ENCODE measurements at regions not wholly inside any gene's neighbourhood (a gene's known extent, or its start where the extent isn't known, plus 50 kb on each side); places are given as distances from the start of the nearest gene placed in this dataset.

DNA sequence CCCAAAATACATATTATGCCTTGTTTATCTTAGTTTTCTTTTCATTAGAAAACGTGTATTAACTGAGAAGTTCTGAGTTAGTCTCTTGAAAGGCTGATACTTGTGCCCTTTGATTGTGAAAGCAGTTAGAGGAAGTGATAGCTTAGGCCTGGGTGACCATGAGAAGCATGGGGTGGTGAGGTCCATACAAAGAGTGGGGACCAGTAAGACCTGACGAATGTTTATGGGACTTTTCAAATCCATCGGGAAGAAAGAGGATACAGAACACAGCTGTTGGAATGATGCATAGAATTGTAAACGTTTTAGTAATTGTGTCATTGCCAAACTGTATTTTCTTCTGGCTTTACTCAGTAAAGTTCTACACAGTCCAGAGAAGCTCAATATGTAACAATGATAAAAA, 259.8 kb downstream of the LMO4 start:
- H3K4me3 ChIP-seq (ENCODE audit: low read depth in 1 of 3, low read length in 3 of 3) = no peak overlapping the region
- FAIRE-seq = no peak
- no peaks in the 10 kb centered on the region for H3K27me3 ChIP-seq (ENCODE audit: control insufficient read depth in 3 of 3, insufficient read depth in 3 of 3, low read length in 3 of 3)
- no peaks in the 10 kb centered on the region for H3K36me3 ChIP-seq (ENCODE audit: control insufficient read depth in 3 of 3, insufficient read depth in 2 of 3, low read depth in 1 of 3, low read length in 3 of 3)
- no peaks in the 10 kb centered on the region for H3K9me3 ChIP-seq (ENCODE audit: control insufficient read depth in 2 of 2, insufficient read depth in 1 of 2, low read depth in 1 of 2, low read length in 1 of 2)
- H3K4me1 ChIP-seq (ENCODE audit: control insufficient read depth in 3 of 3, insufficient read depth in 2 of 3, low read depth in 1 of 3, low read length in 2 of 3) = peaks cover 0 to 28% (median 2%) of the 10 kb centered on the region in 3 donors
- no peak overlapping the region for H3K27ac ChIP-seq (ENCODE audit: low read depth in 1 of 3, low read length in 2 of 3)
- peak in 1 of 2 donors; percentile 38 for DNase-seq
- 45 to 68% (median 60%) methylated on average over 4 of the region's 4 CpGs for WGBS, 3 donors

DNA sequence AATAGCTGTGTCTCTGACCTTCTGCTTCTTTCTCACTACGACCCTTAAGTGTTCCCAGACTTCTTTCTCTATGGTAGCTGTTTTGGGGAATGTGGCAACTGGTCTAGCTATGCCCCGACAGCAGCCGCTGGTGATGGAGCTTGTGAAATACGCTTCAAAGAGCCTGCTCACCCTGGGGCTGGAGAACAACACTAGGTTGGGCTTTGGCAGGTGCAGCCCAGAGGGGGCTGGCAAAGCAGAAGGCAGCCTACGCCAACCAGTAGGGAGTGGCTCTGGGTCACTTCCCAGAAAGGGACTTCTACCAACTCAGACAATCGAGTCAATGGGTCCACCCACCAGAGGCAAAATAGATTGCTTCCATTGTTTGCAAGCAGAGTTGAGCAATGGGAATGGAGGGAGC, 262.8 kb downstream of the LMO4 start:
- Histone ChIP-seq H3K4me1 (ENCODE audit: control insufficient read depth in 3 of 3, insufficient read depth in 2 of 3, low read depth in 1 of 3, low read length in 2 of 3) (peaks cover 0 to 14% (median 4%) of the 10 kb centered on the region in 3 donors), H3K27ac (ENCODE audit: low read depth in 1 of 3, low read length in 2 of 3) (peak overlapping the region in 1 of 3 donors; percentile 1), H3K36me3 (ENCODE audit: control insufficient read depth in 3 of 3, insufficient read depth in 2 of 3, low read depth in 1 of 3, low read length in 3 of 3) (no peaks in the 10 kb centered on the region), H3K9me3 (ENCODE audit: control insufficient read depth in 2 of 2, insufficient read depth in 1 of 2, low read depth in 1 of 2, low read length in 1 of 2) (no peaks in the 10 kb centered on the region), H3K4me3 (ENCODE audit: low read depth in 1 of 3, low read length in 3 of 3) (no peak overlapping the region), H3K27me3 (ENCODE audit: control insufficient read depth in 3 of 3, insufficient read depth in 3 of 3, low read length in 3 of 3) (no peaks in the 10 kb centered on the region)
- FAIRE-seq (no peak), DNase-seq (no peak)
- WGBS, 3 donors = 69 to 77% (median 71%) methylated on average over 6 of the region's 6 CpGs

DNA sequence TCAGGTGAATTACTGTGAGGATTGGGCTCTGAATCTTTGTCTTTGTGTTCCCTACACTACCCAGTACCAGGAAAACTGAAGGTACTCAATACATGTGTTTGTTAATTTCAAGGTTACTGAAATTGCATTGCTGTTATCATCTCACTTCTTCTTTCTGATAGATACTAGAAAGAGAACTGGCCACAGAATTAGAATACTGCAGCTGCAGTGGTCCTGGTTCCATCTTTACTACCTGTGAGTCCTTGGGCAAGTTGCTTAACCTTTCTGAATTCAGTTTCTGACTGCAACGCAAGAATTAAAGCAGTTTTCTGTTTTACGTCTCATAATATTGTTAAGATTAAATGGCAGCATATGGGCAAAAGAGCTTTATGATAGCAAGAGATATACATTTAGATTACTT, 263.5 kb downstream of the LMO4 start:
- WGBS, 3 donors = 91 to 96% (median 92%) methylated on average over 2 of the region's 2 CpGs
- DNase-seq (no peak), FAIRE-seq (no peak)
- Histone ChIP-seq H3K9me3 (ENCODE audit: control insufficient read depth in 2 of 2, insufficient read depth in 1 of 2, low read depth in 1 of 2, low read length in 1 of 2) (no peaks in the 10 kb centered on the region), H3K36me3 (ENCODE audit: control insufficient read depth in 3 of 3, insufficient read depth in 2 of 3, low read depth in 1 of 3, low read length in 3 of 3) (no peaks in the 10 kb centered on the region), H3K27me3 (ENCODE audit: control insufficient read depth in 3 of 3, insufficient read depth in 3 of 3, low read length in 3 of 3) (no peaks in the 10 kb centered on the region), H3K27ac (ENCODE audit: low read depth in 1 of 3, low read length in 2 of 3) (peak overlapping the region in 1 of 3 donors; percentile 1), H3K4me1 (ENCODE audit: control insufficient read depth in 3 of 3, insufficient read depth in 2 of 3, low read depth in 1 of 3, low read length in 2 of 3) (peaks cover 0 to 14% (median 4%) of the 10 kb centered on the region in 3 donors), H3K4me3 (ENCODE audit: low read depth in 1 of 3, low read length in 3 of 3) (no peak overlapping the region)

DNA sequence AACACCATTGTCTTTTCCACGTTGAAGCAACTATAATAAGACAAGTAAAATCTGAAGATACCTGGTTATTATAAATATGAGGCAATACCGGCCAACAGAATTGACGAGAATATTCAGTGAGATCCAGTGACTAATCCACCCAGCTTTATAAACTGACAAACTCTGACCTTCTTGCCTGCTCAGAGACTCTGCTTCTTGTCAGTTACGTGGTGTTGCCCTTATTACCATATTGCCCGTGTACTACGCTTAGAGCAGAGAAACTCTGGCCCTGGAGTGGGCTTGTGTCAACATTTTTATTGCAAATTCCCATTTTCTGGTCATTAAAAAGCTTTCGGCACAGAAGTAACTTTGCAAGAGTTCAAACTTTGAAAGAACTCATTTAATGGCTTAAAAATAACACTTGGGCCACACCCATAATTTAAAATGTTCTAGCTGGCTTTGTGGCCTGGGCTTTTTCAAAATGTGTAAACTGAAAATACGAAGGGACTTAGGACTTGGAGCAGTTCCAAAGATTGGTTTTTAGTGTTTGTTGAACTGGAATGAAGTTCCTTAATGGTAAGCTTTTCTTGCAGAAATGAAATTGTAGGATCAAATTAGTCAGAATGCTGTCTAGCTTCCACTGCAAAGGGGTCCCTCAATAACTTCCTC, 266.2 kb downstream of the LMO4 start:
- 28 to 38% (median 37%) methylated on average over 8 of the region's 8 CpGs for WGBS, 3 donors
- FAIRE-seq (no peak), DNase-seq (peak; percentile 51 to 72)
- no peak overlapping the region for H3K4me3 ChIP-seq (ENCODE audit: low read depth in 1 of 3, low read length in 3 of 3)
- H3K36me3 ChIP-seq (ENCODE audit: control insufficient read depth in 3 of 3, insufficient read depth in 2 of 3, low read depth in 1 of 3, low read length in 3 of 3) = no peaks in the 10 kb centered on the region
- no peaks in the 10 kb centered on the region for H3K27me3 ChIP-seq (ENCODE audit: control insufficient read depth in 3 of 3, insufficient read depth in 3 of 3, low read length in 3 of 3)
- H3K27ac ChIP-seq (ENCODE audit: low read depth in 1 of 3, low read length in 2 of 3) = peak overlapping the region in 1 of 3 donors; percentile 34
- H3K4me1 ChIP-seq (ENCODE audit: control insufficient read depth in 3 of 3, insufficient read depth in 2 of 3, low read depth in 1 of 3, low read length in 2 of 3) = peaks cover 0 to 16% (median 2%) of the 10 kb centered on the region in 3 donors
- H3K9me3 ChIP-seq (ENCODE audit: control insufficient read depth in 2 of 2, insufficient read depth in 1 of 2, low read depth in 1 of 2, low read length in 1 of 2) = no peaks in the 10 kb centered on the region

DNA sequence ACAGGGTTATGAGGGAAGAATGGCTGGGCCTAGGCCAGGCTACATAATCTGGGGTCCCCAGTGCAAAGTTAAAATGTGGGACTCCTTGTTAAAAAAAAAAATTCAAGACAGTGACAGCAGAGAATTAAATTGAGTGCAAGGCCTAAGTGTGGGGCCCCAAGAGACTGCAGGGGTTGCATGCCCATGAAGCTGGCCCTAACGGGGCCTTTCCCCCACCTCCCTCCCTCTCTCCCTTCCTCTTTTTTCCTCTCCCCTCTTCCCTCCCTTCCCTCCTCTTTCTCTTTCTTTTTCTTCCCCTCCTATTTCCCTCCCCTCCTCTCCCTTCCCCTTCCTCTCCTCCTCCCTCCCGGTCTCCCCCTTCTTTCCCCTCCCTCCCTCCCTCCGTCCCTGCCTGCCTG, 266.7 kb downstream of the LMO4 start:
- H3K27me3 ChIP-seq (ENCODE audit: control insufficient read depth in 3 of 3, insufficient read depth in 3 of 3, low read length in 3 of 3) = no peaks in the 10 kb centered on the region
- H3K4me1 ChIP-seq (ENCODE audit: control insufficient read depth in 3 of 3, insufficient read depth in 2 of 3, low read depth in 1 of 3, low read length in 2 of 3) = peaks cover 0 to 20% (median 2%) of the 10 kb centered on the region in 3 donors
- peak overlapping the region in 1 of 3 donors; percentile 34 for H3K27ac ChIP-seq (ENCODE audit: low read depth in 1 of 3, low read length in 2 of 3)
- no peak for FAIRE-seq
- H3K9me3 ChIP-seq (ENCODE audit: control insufficient read depth in 2 of 2, insufficient read depth in 1 of 2, low read depth in 1 of 2, low read length in 1 of 2) = no peaks in the 10 kb centered on the region
- no peak overlapping the region for H3K4me3 ChIP-seq (ENCODE audit: low read depth in 1 of 3, low read length in 3 of 3)
- DNase-seq = no peak
- H3K36me3 ChIP-seq (ENCODE audit: control insufficient read depth in 3 of 3, insufficient read depth in 2 of 3, low read depth in 1 of 3, low read length in 3 of 3) = no peaks in the 10 kb centered on the region
- 50 to 72% (median 61%) methylated on average over 3 of the region's 3 CpGs for WGBS, 3 donors

DNA sequence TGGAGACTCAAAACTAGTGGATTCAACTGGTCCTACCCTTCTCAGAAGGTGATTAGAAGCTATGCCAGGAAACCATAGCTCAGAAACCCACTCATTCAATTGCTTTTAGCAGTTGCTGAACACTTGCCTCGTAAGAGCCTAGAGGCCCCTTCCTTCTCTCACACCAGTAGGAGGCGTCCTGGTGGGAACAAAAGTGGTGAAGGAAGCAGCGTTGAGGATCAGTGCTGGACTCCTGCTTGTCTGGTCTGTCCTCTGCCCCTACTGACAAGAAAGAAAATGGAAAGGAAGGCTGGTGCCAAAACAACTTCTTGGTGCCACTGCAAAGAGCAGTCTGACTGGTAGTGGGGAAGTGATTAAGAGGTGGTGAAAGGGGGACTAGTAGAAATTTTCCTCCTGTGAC, 269.7 kb downstream of the LMO4 start:
- no peak overlapping the region for H3K27ac ChIP-seq (ENCODE audit: low read depth in 1 of 3, low read length in 2 of 3)
- H3K27me3 ChIP-seq (ENCODE audit: control insufficient read depth in 3 of 3, insufficient read depth in 3 of 3, low read length in 3 of 3) = no peaks in the 10 kb centered on the region
- peaks cover 0 to 27% (median 2%) of the 10 kb centered on the region in 3 donors for H3K4me1 ChIP-seq (ENCODE audit: control insufficient read depth in 3 of 3, insufficient read depth in 2 of 3, low read depth in 1 of 3, low read length in 2 of 3)
- H3K9me3 ChIP-seq (ENCODE audit: control insufficient read depth in 2 of 2, insufficient read depth in 1 of 2, low read depth in 1 of 2, low read length in 1 of 2) = no peaks in the 10 kb centered on the region
- H3K4me3 ChIP-seq (ENCODE audit: low read depth in 1 of 3, low read length in 3 of 3) = no peak overlapping the region
- WGBS, 3 donors = 90 to 94% (median 91%) methylated on average over 3 of the region's 3 CpGs
- FAIRE-seq = no peak
- no peaks in the 10 kb centered on the region for H3K36me3 ChIP-seq (ENCODE audit: control insufficient read depth in 3 of 3, insufficient read depth in 2 of 3, low read depth in 1 of 3, low read length in 3 of 3)
- no peak for DNase-seq

DNA sequence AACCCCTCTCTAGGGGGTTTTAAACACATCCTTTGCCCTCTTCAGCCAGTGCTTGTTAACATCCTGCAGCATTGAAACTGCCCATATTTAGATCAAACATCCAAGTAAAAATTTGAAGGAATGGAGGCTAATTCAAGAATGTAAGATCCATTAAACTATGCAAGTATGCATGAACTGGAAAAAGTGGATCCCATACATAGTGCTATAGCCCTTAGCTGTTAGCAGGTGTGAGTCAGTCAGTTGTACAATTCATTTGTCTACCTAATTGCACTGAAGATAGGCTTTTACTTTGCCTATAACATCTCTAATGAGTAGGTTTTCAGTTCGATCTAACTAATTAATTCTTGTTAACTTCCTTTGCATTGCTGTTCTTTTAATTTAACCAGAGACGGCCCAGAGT, 270.9 kb downstream of the LMO4 start:
- H3K4me1 ChIP-seq (ENCODE audit: control insufficient read depth in 3 of 3, insufficient read depth in 2 of 3, low read depth in 1 of 3, low read length in 2 of 3) = peaks cover 0 to 24% (median 2%) of the 10 kb centered on the region in 3 donors
- no peak overlapping the region for H3K27ac ChIP-seq (ENCODE audit: low read depth in 1 of 3, low read length in 2 of 3)
- no peak overlapping the region for H3K4me3 ChIP-seq (ENCODE audit: low read depth in 1 of 3, low read length in 3 of 3)
- FAIRE-seq (no peak), DNase-seq (no peak)
- H3K9me3 ChIP-seq (ENCODE audit: control insufficient read depth in 2 of 2, insufficient read depth in 1 of 2, low read depth in 1 of 2, low read length in 1 of 2) = no peaks in the 10 kb centered on the region
- no peaks in the 10 kb centered on the region for H3K36me3 ChIP-seq (ENCODE audit: control insufficient read depth in 3 of 3, insufficient read depth in 2 of 3, low read depth in 1 of 3, low read length in 3 of 3)
- H3K27me3 ChIP-seq (ENCODE audit: control insufficient read depth in 3 of 3, insufficient read depth in 3 of 3, low read length in 3 of 3) = no peaks in the 10 kb centered on the region
- 72 to 77% (median 73%) methylated on average over 2 of the region's 2 CpGs for WGBS, 3 donors

DNA sequence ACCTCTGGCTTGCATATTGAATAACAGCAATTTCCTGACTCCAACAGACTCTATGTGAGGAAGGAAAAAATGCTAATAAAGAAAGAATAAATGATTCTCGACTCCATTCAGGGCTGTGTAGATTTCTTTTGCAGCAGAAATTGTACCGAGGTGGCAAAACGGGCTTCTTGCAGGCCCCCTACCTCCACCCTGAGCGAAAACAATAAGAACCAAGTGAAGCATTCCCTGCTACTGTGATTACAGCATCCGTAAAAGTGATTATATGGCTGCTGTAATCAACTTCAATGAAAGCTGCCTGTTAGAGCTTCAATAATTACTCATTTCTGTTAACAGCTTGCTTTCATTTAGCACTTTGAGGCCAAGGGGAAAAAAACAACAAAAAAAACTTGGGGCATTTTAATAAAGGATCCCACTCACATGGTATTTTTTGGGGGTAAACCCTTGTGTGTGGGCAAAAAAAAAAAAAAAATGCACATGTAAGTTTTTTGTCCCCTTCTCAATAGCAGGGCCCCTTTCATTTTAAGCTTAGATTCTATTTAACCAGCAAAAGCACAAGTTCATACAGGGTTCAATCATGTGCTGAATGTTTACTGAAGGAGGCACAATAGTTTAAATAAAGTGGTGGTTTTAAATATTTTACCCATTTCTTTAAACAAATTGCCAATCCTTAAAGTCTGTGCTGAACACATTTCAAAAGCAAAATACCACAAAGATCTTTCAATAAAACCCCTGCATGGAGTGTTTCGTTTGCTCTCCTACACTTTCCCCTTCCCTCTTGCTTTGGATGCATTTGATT, 271.6 kb downstream of the LMO4 start:
- Histone ChIP-seq H3K36me3 (ENCODE audit: control insufficient read depth in 3 of 3, insufficient read depth in 2 of 3, low read depth in 1 of 3, low read length in 3 of 3) (no peaks in the 10 kb centered on the region), H3K4me3 (ENCODE audit: low read depth in 1 of 3, low read length in 3 of 3) (no peak overlapping the region), H3K4me1 (ENCODE audit: control insufficient read depth in 3 of 3, insufficient read depth in 2 of 3, low read depth in 1 of 3, low read length in 2 of 3) (peaks cover 0 to 23% (median under 1%) of the 10 kb centered on the region in 3 donors), H3K9me3 (ENCODE audit: control insufficient read depth in 2 of 2, insufficient read depth in 1 of 2, low read depth in 1 of 2, low read length in 1 of 2) (no peaks in the 10 kb centered on the region), H3K27me3 (ENCODE audit: control insufficient read depth in 3 of 3, insufficient read depth in 3 of 3, low read length in 3 of 3) (no peaks in the 10 kb centered on the region), H3K27ac (ENCODE audit: low read depth in 1 of 3, low read length in 2 of 3) (peak overlapping the region in 1 of 3 donors; percentile 21)
- FAIRE-seq = no peak
- DNase-seq = peak in 1 of 2 donors; percentile 35
- 45 to 61% (median 53%) methylated on average over 6 of the region's 6 CpGs for WGBS, 3 donors

All from small intestine (tissue), 7 donors.